ENCODE measurements at regions not wholly inside any gene's neighbourhood (a gene's known extent, or its start where the extent isn't known, plus 50 kb on each side); places are given as distances from the start of the nearest gene placed in this dataset.
"Not testable (repeated sequence)": the region's sequence is repeated elsewhere in the genome, so short reads cannot be mapped to it uniquely, and the experiment has no call there.

DNA sequence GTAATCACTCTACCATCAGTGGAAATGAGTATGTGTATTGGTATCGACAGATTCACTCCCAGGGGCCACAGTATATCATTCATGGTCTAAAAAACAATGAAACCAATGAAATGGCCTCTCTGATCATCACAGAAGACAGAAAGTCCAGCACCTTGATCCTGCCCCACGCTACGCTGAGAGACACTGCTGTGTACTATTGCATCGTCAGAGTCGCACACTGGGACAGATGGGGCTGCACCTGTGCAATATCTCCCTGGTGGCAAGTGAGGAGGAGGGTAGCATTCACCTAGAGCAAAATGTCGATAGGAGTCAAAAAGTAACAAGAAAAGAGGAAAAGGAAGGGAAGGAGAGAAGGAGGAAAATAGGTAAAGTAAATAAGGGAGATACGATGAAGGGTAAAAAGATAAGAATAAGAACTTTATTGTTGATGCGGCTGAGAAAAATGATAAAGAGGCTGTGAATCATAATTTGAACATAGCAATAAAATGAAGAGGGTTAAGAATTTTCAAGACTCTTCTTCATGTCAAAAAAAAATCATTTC, 450.5 kb upstream of the OR4E1 start:
- peak overlapping the region; percentile 80 for H3K4me3 Mint-ChIP-seq
- peak overlapping the region; percentile 82 for H3K27ac Mint-ChIP-seq
- peaks cover 3% of the 10 kb centered on the region for H3K36me3 Mint-ChIP-seq (ENCODE audit: low read depth)
- POLR2A ChIA-PET, result interaction anchor here (1.2 to 2.5 kb wide), 6 partner anchors 8 to 446 kb away, joined by 3 to 8 read pairs (median 4); no protein-coding TSS in a partner anchor
- no peak for DNase-seq
- H3K4me1 Mint-ChIP-seq, result peaks cover 22% of the 10 kb centered on the region
- no peaks in the 10 kb centered on the region for H3K27me3 Mint-ChIP-seq
- CTCF ChIA-PET, result interaction anchor here (1.0 to 3.1 kb wide), 3 partner anchors 10 to 446 kb away, joined by 3 to 15 read pairs (median 4); no protein-coding TSS in a partner anchor
- H3K9me3 Mint-ChIP-seq, result no peaks in the 10 kb centered on the region

DNA sequence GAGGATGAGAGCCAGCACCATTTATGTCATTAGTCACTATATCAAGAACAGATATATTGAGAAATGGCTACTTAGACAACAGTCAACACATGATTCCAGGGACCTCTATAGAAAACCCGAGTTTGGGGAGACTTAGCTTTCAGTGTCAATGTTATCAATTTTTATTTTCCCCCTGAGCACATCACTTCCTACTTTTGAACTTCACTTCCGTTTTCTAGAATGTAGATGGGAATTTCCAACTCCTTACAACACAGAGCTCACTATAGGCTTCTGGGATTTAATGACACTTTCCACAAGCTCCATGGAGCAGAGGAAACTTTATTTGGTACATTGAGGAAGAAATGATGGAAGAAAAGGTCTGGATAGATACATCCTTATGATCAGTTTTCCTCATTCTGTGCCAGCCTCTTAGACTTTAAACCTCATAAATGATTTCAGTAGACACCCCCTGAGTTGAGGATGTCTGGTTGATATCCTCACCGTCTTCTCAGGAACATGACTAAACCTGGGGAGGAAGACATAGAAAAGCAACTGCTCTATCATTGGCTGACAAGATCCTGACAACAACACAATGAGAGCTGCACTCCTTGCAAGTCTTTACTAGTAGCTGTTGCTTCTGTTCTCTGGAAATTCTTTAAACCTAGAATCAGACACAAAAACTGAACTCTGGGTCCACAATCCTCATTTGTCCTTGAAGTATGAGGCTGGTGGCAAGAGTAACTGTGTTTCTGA, 449.4 kb upstream of the OR4E1 start:
- H3K4me3 Mint-ChIP-seq, result peak overlapping the region; percentile 80
- peaks cover 3% of the 10 kb centered on the region for H3K36me3 Mint-ChIP-seq (ENCODE audit: low read depth)
- POLR2A ChIA-PET, result interaction anchor here (0.6 to 2.5 kb wide), 14 partner anchors 9 to 447 kb away, joined by 3 to 22 read pairs (median 4); no protein-coding TSS in a partner anchor
- DNase-seq, result no peak
- peak overlapping the region; percentile 82 for H3K27ac Mint-ChIP-seq
- peaks cover 22% of the 10 kb centered on the region for H3K4me1 Mint-ChIP-seq
- CTCF ChIA-PET, result interaction anchor here (0.7 to 3.1 kb wide), 10 partner anchors 9 to 447 kb away, joined by 3 to 15 read pairs (median 3); no protein-coding TSS in a partner anchor
- no peaks in the 10 kb centered on the region for H3K27me3 Mint-ChIP-seq
- no peaks in the 10 kb centered on the region for H3K9me3 Mint-ChIP-seq

DNA sequence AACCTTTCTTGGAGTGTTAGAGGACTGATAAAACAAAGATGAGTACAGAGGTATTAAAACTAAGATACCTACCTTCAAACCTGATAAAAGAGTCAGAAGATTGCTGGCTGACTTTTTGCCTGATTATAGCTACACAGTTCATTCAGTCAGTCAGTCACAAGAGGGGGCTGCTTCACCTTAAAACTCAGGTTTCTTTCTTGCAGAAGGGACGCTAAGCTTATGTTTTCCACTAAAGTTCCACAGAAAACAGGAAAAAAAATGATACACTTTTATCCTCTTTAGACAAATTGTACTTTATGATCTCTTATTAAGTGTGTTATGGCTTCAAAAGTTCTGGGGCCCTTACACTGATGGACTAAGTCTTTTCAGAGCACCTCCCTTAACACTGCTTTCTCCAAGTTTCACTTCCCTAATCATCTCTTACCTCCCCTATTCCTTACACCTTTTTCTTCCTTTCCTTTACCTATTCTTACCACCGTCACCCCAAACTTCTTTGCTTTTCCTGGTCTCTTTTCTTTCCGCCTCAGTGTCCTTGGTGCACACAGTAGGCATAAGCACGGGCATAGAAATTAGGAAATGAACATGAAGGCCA, 448.7 kb upstream of the OR4E1 start:
- no peaks in the 10 kb centered on the region for H3K9me3 Mint-ChIP-seq
- peak overlapping the region; percentile 80 for H3K4me3 Mint-ChIP-seq
- no peak for DNase-seq
- POLR2A ChIA-PET, result interaction anchor here (0.6 to 2.5 kb wide), 8 partner anchors 9 to 448 kb away, joined by 3 to 22 read pairs (median 5); no protein-coding TSS in a partner anchor
- H3K27ac Mint-ChIP-seq, result peak overlapping the region; percentile 82
- no peaks in the 10 kb centered on the region for H3K27me3 Mint-ChIP-seq
- CTCF ChIA-PET, result interaction anchor here (0.6 to 3.1 kb wide), 11 partner anchors 15 to 448 kb away, joined by 3 to 15 read pairs (median 3); no protein-coding TSS in a partner anchor
- peaks cover 22% of the 10 kb centered on the region for H3K4me1 Mint-ChIP-seq
- peaks cover 3% of the 10 kb centered on the region for H3K36me3 Mint-ChIP-seq (ENCODE audit: low read depth)

DNA sequence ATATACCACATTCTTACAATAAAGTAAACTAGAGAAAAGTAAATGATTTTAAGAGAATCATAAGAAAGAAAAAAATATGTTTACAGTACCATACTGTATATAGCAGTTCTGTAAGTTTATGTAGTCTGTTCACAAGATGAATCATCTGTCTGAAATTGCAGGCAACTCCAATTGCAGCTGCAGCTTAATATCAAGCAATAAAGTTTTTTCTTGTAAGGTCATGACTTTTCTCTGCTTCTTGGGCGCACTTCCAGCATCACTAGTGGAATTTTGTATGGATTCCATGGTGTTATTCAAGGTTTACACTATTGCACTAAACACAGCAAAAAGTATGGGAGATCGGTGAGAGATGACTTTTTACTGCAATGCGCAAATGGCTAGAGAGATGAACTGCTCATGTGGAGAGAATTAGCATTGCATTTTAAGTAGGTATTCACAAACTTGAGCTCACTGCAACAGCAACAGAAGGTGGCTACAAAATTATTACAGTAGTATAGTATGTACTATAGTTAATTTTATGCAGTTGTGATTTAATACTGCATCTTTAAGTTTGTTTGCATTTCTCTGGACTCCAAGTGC, 445.4 kb upstream of the OR4E1 start:
- Mint-ChIP-seq H3K27me3 (no peaks in the 10 kb centered on the region), H3K27ac (peak overlapping the region; percentile 72), H3K9me3 (no peaks in the 10 kb centered on the region), H3K4me3 (peak overlapping the region; percentile 53), H3K4me1 (peaks cover 25% of the 10 kb centered on the region), H3K36me3 (ENCODE audit: low read depth) (no peaks in the 10 kb centered on the region)
- no peak for DNase-seq
- CTCF ChIA-PET, result no interaction called here
- POLR2A ChIA-PET, result no interaction called here

DNA sequence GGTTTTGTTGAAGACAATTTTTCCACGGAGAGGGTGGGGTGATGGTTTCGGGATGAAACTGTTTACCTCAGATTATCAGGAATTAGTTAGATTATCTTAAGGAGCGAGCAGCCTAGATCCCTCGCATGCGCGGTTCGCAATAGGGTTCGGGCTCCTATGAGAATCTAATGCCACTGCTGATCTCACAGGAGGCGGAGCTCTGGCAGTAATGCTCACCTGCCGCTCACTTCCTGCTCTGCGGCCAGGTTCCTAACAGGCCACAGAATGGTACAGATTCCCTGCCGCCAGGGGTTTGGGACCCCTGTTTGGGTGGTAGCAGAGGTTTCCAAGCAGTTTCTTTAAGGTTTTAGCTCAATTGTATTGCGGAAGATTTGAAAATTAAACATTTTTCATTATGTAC, 439.8 kb upstream of the OR4E1 start:
- no peak for DNase-seq
- ChIA-PET CTCF (interaction anchor here (1.0 to 2.3 kb wide), 4 partner anchors 10 to 457 kb away, joined by 3 to 10 read pairs (median 4); no protein-coding TSS in a partner anchor), POLR2A (interaction anchor here (1.0 to 2.4 kb wide), 5 partner anchors 8 to 443 kb away, joined by 3 to 6 read pairs (median 5); no protein-coding TSS in a partner anchor)
- H3K27ac Mint-ChIP-seq, result peak overlapping the region; percentile 75
- peaks cover 22% of the 10 kb centered on the region for H3K4me1 Mint-ChIP-seq
- H3K27me3 Mint-ChIP-seq, result no peaks in the 10 kb centered on the region
- H3K4me3 Mint-ChIP-seq, result peak overlapping the region; percentile 74
- no peaks in the 10 kb centered on the region for H3K9me3 Mint-ChIP-seq
- no peaks in the 10 kb centered on the region for H3K36me3 Mint-ChIP-seq (ENCODE audit: low read depth)

DNA sequence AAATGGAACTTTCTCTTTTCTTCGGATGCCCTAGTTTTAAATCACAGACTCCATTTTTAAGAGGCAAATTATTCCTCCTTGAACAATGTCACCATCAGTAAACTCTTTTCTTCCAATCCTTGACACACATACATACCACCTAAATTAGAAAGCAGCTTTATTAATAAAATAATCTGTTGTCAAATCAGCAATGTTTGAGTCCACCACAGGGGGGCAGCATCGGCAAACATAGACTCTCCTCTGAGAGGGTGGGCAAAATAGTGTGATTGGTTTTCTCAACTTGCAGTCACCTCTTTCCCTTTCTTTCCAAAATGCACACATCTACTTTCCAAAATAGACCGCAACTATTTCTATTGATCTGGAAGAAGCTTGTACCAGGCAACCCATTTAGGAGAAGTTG, 438.4 kb upstream of the OR4E1 start:
- Mint-ChIP-seq H3K27me3 (no peaks in the 10 kb centered on the region), H3K4me3 (peak overlapping the region; percentile 74), H3K9me3 (no peaks in the 10 kb centered on the region), H3K27ac (peak overlapping the region; percentile 58), H3K4me1 (peaks cover 27% of the 10 kb centered on the region), H3K36me3 (ENCODE audit: low read depth) (no peaks in the 10 kb centered on the region)
- peak; percentile 53 for DNase-seq
- ChIA-PET POLR2A (interaction anchor here (1.4 to 2.4 kb wide), 2 partner anchors 420 to 436 kb away, joined by 3 to 6 read pairs; no protein-coding TSS in a partner anchor), CTCF (interaction anchor here (0.6 to 2.3 kb wide), 9 partner anchors 9 to 458 kb away, joined by 3 to 10 read pairs (median 4); no protein-coding TSS in a partner anchor)

DNA sequence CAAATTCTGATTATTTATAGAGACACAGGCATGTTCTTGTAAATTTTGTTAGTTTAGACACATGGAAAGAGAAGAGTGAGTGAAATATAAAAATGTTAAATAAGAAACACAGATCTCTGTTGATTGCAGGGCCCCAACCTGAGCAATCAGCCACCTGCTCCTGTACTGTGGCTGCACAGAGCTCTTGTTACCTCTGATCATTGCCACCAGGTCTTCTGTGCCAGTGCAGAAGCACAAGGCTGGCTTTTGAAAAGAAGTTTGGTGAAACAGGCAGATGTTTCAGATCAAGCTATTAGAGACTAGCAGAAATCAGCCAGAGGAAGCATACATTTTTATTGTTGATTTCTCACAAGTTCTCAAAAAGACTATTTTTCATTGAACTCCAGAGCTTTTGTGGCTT, 434.1 kb upstream of the OR4E1 start:
- no peak for DNase-seq
- Mint-ChIP-seq H3K4me1 (peaks cover 22% of the 10 kb centered on the region), H3K4me3 (no peak overlapping the region), H3K27ac (peak overlapping the region; percentile 50), H3K36me3 (ENCODE audit: low read depth) (no peaks in the 10 kb centered on the region), H3K27me3 (no peaks in the 10 kb centered on the region), H3K9me3 (no peaks in the 10 kb centered on the region)
- CTCF ChIA-PET, result interaction anchor here (1.4 kb wide), 1 partner anchor 16 kb away, joined by 3 read pairs; no protein-coding TSS in a partner anchor
- POLR2A ChIA-PET, result no interaction called here

DNA sequence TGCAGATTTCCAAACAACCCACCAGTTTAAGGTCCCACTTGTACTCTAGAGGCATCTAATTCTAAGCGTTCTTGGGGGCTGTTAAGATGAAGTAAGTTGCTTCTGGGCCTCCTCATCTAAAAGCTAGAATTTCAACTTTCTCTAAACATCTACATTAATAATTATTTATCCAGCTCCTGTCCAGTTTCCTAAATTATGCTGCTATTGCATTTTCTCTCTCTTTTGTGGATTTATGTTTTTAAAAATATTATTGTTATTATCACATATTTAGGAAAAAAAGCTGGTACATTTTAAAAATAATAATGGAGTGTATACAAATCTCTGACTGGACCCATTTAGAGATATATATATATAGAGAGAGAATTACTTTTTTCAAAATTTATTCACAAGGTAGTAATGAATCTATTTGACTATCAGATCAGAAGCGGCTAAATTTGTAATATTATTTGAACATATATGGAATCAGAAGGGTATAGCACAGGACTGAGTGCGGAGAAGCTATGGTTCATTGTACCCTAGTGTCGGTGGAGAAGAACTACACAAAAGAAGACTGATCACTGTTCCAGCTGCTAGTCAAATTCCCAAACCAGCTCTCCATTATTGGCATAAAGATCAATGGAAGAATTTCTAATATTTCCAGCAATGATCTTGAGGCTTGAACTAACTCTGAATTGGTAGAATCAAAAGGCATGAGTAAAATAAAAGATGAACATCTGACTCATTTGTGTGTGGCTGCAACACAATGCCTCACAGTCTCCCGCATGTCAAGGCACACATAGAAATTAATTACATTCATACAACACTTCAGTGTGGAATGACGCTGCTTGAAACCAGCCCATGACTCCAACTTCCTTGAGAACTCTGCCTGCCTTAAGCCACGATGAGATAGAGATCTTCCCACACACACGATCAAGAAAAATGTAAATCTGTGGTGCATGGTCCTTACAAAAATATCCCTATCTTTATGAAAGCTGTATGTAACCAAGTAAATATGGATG, 433.4 kb upstream of the OR4E1 start:
- no peaks in the 10 kb centered on the region for H3K36me3 Mint-ChIP-seq (ENCODE audit: low read depth)
- peak overlapping the region; percentile 50 for H3K27ac Mint-ChIP-seq
- H3K4me1 Mint-ChIP-seq, result peaks cover 15% of the 10 kb centered on the region
- no peaks in the 10 kb centered on the region for H3K27me3 Mint-ChIP-seq
- ChIA-PET CTCF (interaction anchor here (0.6 to 1.4 kb wide), 2 partner anchors 15 to 17 kb away, joined by 3 read pairs; no protein-coding TSS in a partner anchor), POLR2A (no interaction called here)
- no peak for DNase-seq
- no peaks in the 10 kb centered on the region for H3K9me3 Mint-ChIP-seq
- H3K4me3 Mint-ChIP-seq, result no peak overlapping the region

DNA sequence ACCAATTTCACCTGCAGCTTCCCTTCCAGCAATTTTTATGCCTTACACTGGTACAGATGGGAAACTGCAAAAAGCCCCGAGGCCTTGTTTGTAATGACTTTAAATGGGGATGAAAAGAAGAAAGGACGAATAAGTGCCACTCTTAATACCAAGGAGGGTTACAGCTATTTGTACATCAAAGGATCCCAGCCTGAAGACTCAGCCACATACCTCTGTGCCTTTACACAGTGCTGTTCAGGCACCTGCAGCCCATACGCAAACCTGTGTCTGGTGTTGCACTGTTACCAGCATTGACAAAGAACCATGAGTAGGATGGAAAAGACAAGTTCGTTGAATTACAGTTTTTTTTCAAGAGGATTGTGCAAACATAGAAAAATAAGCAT, 432.0 kb upstream of the OR4E1 start:
- peak overlapping the region; percentile 58 for H3K4me3 Mint-ChIP-seq
- H3K27me3 Mint-ChIP-seq, result no peaks in the 10 kb centered on the region
- H3K9me3 Mint-ChIP-seq, result no peaks in the 10 kb centered on the region
- no peaks in the 10 kb centered on the region for H3K36me3 Mint-ChIP-seq (ENCODE audit: low read depth)
- peaks cover 15% of the 10 kb centered on the region for H3K4me1 Mint-ChIP-seq
- ChIA-PET POLR2A (interaction anchor here (0.9 to 1.1 kb wide), 2 partner anchors 10 to 35 kb away, joined by 3 read pairs; no protein-coding TSS in a partner anchor), CTCF (no interaction called here)
- DNase-seq, result no peak
- peak overlapping the region; percentile 54 for H3K27ac Mint-ChIP-seq

DNA sequence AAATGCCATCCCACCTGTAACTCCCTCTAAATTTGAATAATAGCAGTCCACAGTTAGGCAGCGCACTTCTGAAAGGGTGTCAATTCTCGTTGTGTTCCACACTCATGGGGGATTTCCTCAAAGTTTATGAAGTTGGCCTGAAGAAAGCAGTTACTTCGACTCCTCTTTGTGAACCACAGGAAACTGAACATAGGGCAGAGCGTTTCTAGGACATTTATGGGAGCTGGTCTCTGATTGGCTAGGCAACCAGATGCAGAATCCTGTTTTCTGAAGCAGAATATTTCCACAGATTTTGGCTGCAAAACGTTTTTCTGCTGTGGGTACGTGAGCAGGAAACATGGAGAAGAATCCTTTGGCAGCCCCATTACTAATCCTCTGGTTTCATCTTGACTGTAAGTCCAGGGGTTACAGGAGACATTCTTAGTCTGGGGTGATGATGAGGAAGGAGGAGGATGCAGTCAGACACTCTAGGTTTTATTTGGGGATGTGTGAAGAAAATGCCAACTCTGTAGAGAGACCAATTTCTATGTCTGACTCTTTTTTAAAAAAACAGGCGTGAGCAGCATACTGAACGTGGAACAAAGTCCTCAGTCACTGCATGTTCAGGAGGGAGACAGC, 431.5 kb upstream of the OR4E1 start:
- Mint-ChIP-seq H3K27me3 (no peaks in the 10 kb centered on the region), H3K27ac (peak overlapping the region; percentile 54), H3K4me3 (peak overlapping the region; percentile 58), H3K9me3 (no peaks in the 10 kb centered on the region), H3K36me3 (ENCODE audit: low read depth) (no peaks in the 10 kb centered on the region), H3K4me1 (peaks cover 16% of the 10 kb centered on the region)
- ChIA-PET CTCF (no interaction called here), POLR2A (interaction anchor here (0.9 to 1.1 kb wide), 2 partner anchors 9 to 34 kb away, joined by 3 read pairs; no protein-coding TSS in a partner anchor)
- DNase-seq, result no peak

DNA sequence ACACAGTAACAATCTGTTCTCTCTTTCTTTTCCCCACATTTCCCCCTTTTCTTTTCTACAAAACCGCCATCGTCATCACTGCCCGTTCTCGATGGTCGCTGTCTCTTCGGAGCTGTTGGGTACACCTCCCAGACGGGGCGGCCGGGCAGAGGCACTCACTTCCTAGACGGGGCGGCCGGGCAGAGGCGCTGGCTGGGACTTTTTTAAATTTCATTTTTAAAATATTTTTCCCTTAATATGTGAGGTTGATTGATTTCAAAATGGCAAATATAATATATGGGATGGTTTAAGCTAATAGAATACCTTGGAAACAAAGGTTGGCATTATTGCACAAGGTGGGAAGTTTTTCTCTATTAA, 427.1 kb upstream of the OR4E1 start:
- CTCF ChIA-PET, result interaction anchor here (0.9 to 4.1 kb wide), 16 partner anchors 11 to 456 kb away, joined by 3 to 22 read pairs (median 4); no protein-coding TSS in a partner anchor

More for the DNA sequence above, 427.1 kb upstream of the OR4E1 start:
- POLR2A ChIA-PET, result interaction anchor here (0.6 kb wide), 1 partner anchor 54 kb away, joined by 3 read pairs; no protein-coding TSS in a partner anchor
- H3K36me3 Mint-ChIP-seq (ENCODE audit: low read depth); H3K27me3 Mint-ChIP-seq; H3K4me3 Mint-ChIP-seq; H3K27ac Mint-ChIP-seq; H3K9me3 Mint-ChIP-seq; DNase-seq: not testable (repeated sequence)
- H3K4me1 Mint-ChIP-seq, result peaks cover 54% of the 10 kb centered on the region
